Suprapubic skin (tissue), 4 donors: ENCODE measurements at regions not wholly inside any gene's neighbourhood (a gene's known extent, or its start where the extent isn't known, plus 50 kb on each side); places are given as distances from the start of the nearest gene placed in this dataset.
A peak's percentile ranks its signal among the peaks of the same experiment; 100 is the strongest.

ENCODE experiments used
- DNase-seq, 2 donors: peaks; one replicate each; pipeline ENCODE4 v3.0.0-alpha.2; 2019; ENCODE audit warnings: low spot score in 2 of 2
- H3K27ac ChIP-seq: fragments of 200-600 bp; sonication (generic); one replicate; pipeline ENCODE4 v1.5.1; 2019
- H3K27me3 ChIP-seq: fragments of 200-600 bp; sonication (generic); one replicate; pipeline ENCODE4 v1.5.1; 2019
- H3K36me3 ChIP-seq: fragments of 200-600 bp; sonication (generic); one replicate; pipeline ENCODE4 v1.5.1; 2019
- H3K4me1 ChIP-seq: fragments of 200-600 bp; sonication (generic); one replicate; pipeline ENCODE4 v1.5.1; 2019
- H3K4me3 ChIP-seq: fragments of 200-600 bp; sonication (generic); one replicate; pipeline ENCODE4 v1.5.1; 2019; ENCODE audit warnings: mild to moderate bottlenecking
- H3K9me3 ChIP-seq: fragments of 200-600 bp; sonication (generic); one replicate; pipeline ENCODE4 v1.5.1; 2019
- CTCF ChIP-seq, 2 donors: fragments of 200-600 bp in 1 of 2; fragments of 450-650 bp in 1 of 2; sonication (generic) in 1 of 2; IDR thresholded peaks; one replicate each; pipeline ENCODE4 v1.5.1; 2016 to 2019; ENCODE audit warnings: antibody characterized with exemption in 2 of 2, mild to moderate bottlenecking in 1 of 2, moderate library complexity in 1 of 2
- EP300 ChIP-seq: sonication (generic); formaldehyde crosslinking; IDR thresholded peaks from one replicate; pipeline ENCODE4 v1.6.1; 2017; ENCODE audit warnings: antibody characterized with exemption
- POLR2A ChIP-seq, 2 donors: fragments of 450-650 bp; IDR thresholded peaks; one replicate each; pipeline ENCODE4 v1.6.1; 2017; ENCODE audit warnings: antibody characterized with exemption in 2 of 2, mild to moderate bottlenecking in 2 of 2, moderate library complexity in 2 of 2
- POLR2AphosphoS5 ChIP-seq, 3 donors: sonication (generic); formaldehyde crosslinking; IDR thresholded peaks; one replicate each; pipeline ENCODE4 v1.6.1; 2017; ENCODE audit warnings: antibody characterized with exemption in 3 of 3
- WGBS: methylation state at CpG from one replicate; pipeline ENCODE4 v1.1.5; 2018; 5-methylcytosine and 5-hydroxymethylcytosine counted together

- no peak overlapping the region for H3K4me3 ChIP-seq
- DNase-seq = no peak
- WGBS = 32% methylated on average over 2 of the region's 2 CpGs
- no peaks in the 10 kb centered on the region for H3K27me3 ChIP-seq
- H3K9me3 ChIP-seq = no peaks in the 10 kb centered on the region
- no peaks in the 10 kb centered on the region for H3K36me3 ChIP-seq
- no peak for TF ChIP-seq POLR2A (IDR thresholded peaks at IDR 0.05)
- TF ChIP-seq POLR2AphosphoS5 (IDR thresholded peaks at IDR 0.05) = no peak
- TF ChIP-seq EP300 = no peak
- no peak for TF ChIP-seq CTCF (IDR thresholded peaks at IDR 0.05)
- no peak overlapping the region for H3K27ac ChIP-seq
- H3K4me1 ChIP-seq = no peaks in the 10 kb centered on the region
These were observed 81.5 kb upstream of the LRIF1 start for GRCh38 chr1:111045033-111045722.

- H3K27ac ChIP-seq = no peak overlapping the region
These were observed 68.7 kb upstream of the LRIF1 start for GRCh38 chr1:111032295-111032897.

GRCh38 chr1:111030590-111030989, 66.9 kb upstream of the LRIF1 start:
- no peaks in the 10 kb centered on the region for H3K9me3 ChIP-seq
- 74% methylated on average over 1 of the region's 1 CpG for WGBS
- H3K27me3 ChIP-seq = no peaks in the 10 kb centered on the region
- TF ChIP-seq POLR2AphosphoS5 (IDR thresholded peaks at IDR 0.05) = no peak
- peak; percentile 37 to 56 for TF ChIP-seq CTCF (IDR thresholded peaks at IDR 0.05)
- no peak overlapping the region for H3K27ac ChIP-seq
- no peak for DNase-seq
- no peaks in the 10 kb centered on the region for H3K4me1 ChIP-seq
- H3K4me3 ChIP-seq = no peak overlapping the region
- H3K36me3 ChIP-seq = no peaks in the 10 kb centered on the region

More at GRCh38 chr1:111032295-111032897, 68.7 kb upstream of the LRIF1 start:
- H3K27me3 ChIP-seq = no peaks in the 10 kb centered on the region
- TF ChIP-seq POLR2AphosphoS5 (IDR thresholded peaks at IDR 0.05) (no peak), POLR2A (IDR thresholded peaks at IDR 0.05) (no peak), CTCF (IDR thresholded peaks at IDR 0.05) (peak; percentile 45 to 70), EP300 (no peak)
- no peaks in the 10 kb centered on the region for H3K36me3 ChIP-seq
- DNase-seq = no peak
- no peaks in the 10 kb centered on the region for H3K9me3 ChIP-seq
- H3K4me1 ChIP-seq = no peaks in the 10 kb centered on the region
- no peak overlapping the region for H3K4me3 ChIP-seq
- WGBS = 26% methylated on average over 9 of the region's 9 CpGs

- no peak for TF ChIP-seq POLR2A (IDR thresholded peaks at IDR 0.05)
- no peak for TF ChIP-seq CTCF (IDR thresholded peaks at IDR 0.05)
- no peak for TF ChIP-seq POLR2AphosphoS5 (IDR thresholded peaks at IDR 0.05)
- Histone ChIP-seq H3K4me3 (no peak overlapping the region), H3K27me3 (no peaks in the 10 kb centered on the region), H3K9me3 (no peaks in the 10 kb centered on the region), H3K36me3 (no peaks in the 10 kb centered on the region), H3K4me1 (no peaks in the 10 kb centered on the region), H3K27ac (no peak overlapping the region)
- 75% methylated on average over 4 of the region's 4 CpGs for WGBS
- DNase-seq = no peak
These were observed 61.4 kb upstream of the LRIF1 start for GRCh38 chr1:111025109-111025508.

- Histone ChIP-seq H3K27ac (no peak overlapping the region), H3K9me3 (peaks cover 12% of the 10 kb centered on the region), H3K4me3 (no peak overlapping the region), H3K4me1 (no peaks in the 10 kb centered on the region), H3K36me3 (no peaks in the 10 kb centered on the region), H3K27me3 (peaks cover 9% of the 10 kb centered on the region)
- no peak for DNase-seq
- 58% methylated on average over 3 of the region's 3 CpGs for WGBS
- TF ChIP-seq POLR2AphosphoS5 (IDR thresholded peaks at IDR 0.05) (no peak), POLR2A (IDR thresholded peaks at IDR 0.05) (no peak), CTCF (IDR thresholded peaks at IDR 0.05) (no peak), EP300 (no peak)
These were observed 51.5 kb upstream of the LRIF1 start for GRCh38 chr1:111015222-111015621.
